ENCODE measurements at regions not wholly inside any gene's neighbourhood (a gene's known extent, or its start where the extent isn't known, plus 50 kb on each side); places are given as distances from the start of the nearest gene placed in this dataset.

GRCh38 chr14:97058589-97058988 is 261.4 kb downstream of the VRK1 start:
- Histone ChIP-seq H4K20me1 (replicated peaks; ENCODE audit: control insufficient read depth, extremely low read depth, insufficient read depth, low read length) (no peaks in the 10 kb centered on the region), H3K36me3 (ENCODE audit: control insufficient read depth in 2 of 2, extremely low read depth in 1 of 2, insufficient read depth in 2 of 2, low read length in 2 of 2) (no peaks in the 10 kb centered on the region), H3K27ac (ENCODE audit: insufficient read depth, low read depth, low read length) (no peak overlapping the region), H3K79me2 (ENCODE audit: control insufficient read depth, insufficient read depth, low read length) (no peaks in the 10 kb centered on the region), H3K4me1 (ENCODE audit: control insufficient read depth, extremely low read depth, insufficient read depth, low read length) (no peaks in the 10 kb centered on the region), H3K9me1 (replicated peaks; ENCODE audit: control insufficient read depth, extremely low read depth, insufficient read depth, low read length) (no peaks in the 10 kb centered on the region), H3K9ac (replicated peaks; ENCODE audit: extremely low read depth, insufficient read depth, low read length) (no peak overlapping the region), H3K4me3 (replicated peaks in 1 of 3; ENCODE audit: insufficient read depth in 1 of 3, low read depth in 1 of 3, low read length in 3 of 3) (no peak overlapping the region), H3K4me2 (ENCODE audit: insufficient read depth, low read length) (no peak overlapping the region), H3K9me3 (replicated peaks; ENCODE audit: control insufficient read depth, insufficient read depth, low read length) (peaks cover 10% of the 10 kb centered on the region), H3K27me3 (ENCODE audit: control insufficient read depth in 2 of 2, insufficient read depth in 2 of 2, low read length in 2 of 2) (no peaks in the 10 kb centered on the region), H2AFZ (ENCODE audit: low read depth, low read length) (no peak overlapping the region)
- ChIA-PET POLR2A (no interaction called here), CTCF (no interaction called here)
- FAIRE-seq (no peak), DNase-seq (ENCODE audit: low read depth, low spot score) (no peak)
- TF ChIP-seq POLR2AphosphoS5 (IDR thresholded peaks at IDR 0.05; ENCODE audit: insufficient read depth, low read depth, low read length), result no peak
- TF ChIP-seq JUN (IDR thresholded peaks at IDR 0.05; ENCODE audit: borderline replicate concordance, insufficient read depth, insufficient read length, low read depth), result no peak
- intact Hi-C loops (cut with micrococcal nuclease) (no loop called here), dilution Hi-C loops (cut with MboI; ENCODE audit: extremely low pct_ligation_motif_present, low sequenced_read_pairs) (no loop called here)
- no TSS peak for BruUV-seq (replicated peaks)

GRCh38 chr14:97061198-97061597 is 264.0 kb downstream of the VRK1 start:
- Histone ChIP-seq H3K36me3 (ENCODE audit: control insufficient read depth in 2 of 2, extremely low read depth in 1 of 2, insufficient read depth in 2 of 2, low read length in 2 of 2) (no peaks in the 10 kb centered on the region), H3K79me2 (ENCODE audit: control insufficient read depth, insufficient read depth, low read length) (no peaks in the 10 kb centered on the region), H4K20me1 (replicated peaks; ENCODE audit: control insufficient read depth, extremely low read depth, insufficient read depth, low read length) (no peaks in the 10 kb centered on the region), H3K9me1 (replicated peaks; ENCODE audit: control insufficient read depth, extremely low read depth, insufficient read depth, low read length) (no peaks in the 10 kb centered on the region), H3K4me3 (replicated peaks in 1 of 3; ENCODE audit: insufficient read depth in 1 of 3, low read depth in 1 of 3, low read length in 3 of 3) (no peak overlapping the region), H3K27me3 (ENCODE audit: control insufficient read depth in 2 of 2, insufficient read depth in 2 of 2, low read length in 2 of 2) (no peaks in the 10 kb centered on the region), H3K27ac (ENCODE audit: insufficient read depth, low read depth, low read length) (no peak overlapping the region), H3K9ac (replicated peaks; ENCODE audit: extremely low read depth, insufficient read depth, low read length) (no peak overlapping the region), H2AFZ (ENCODE audit: low read depth, low read length) (no peak overlapping the region), H3K4me1 (ENCODE audit: control insufficient read depth, extremely low read depth, insufficient read depth, low read length) (no peaks in the 10 kb centered on the region), H3K4me2 (ENCODE audit: insufficient read depth, low read length) (no peak overlapping the region), H3K9me3 (replicated peaks; ENCODE audit: control insufficient read depth, insufficient read depth, low read length) (peaks cover 14% of the 10 kb centered on the region)
- ChIA-PET POLR2A (no interaction called here), CTCF (no interaction called here)
- no peak for TF ChIP-seq JUN (IDR thresholded peaks at IDR 0.05; ENCODE audit: borderline replicate concordance, insufficient read depth, insufficient read length, low read depth)
- no peak for TF ChIP-seq EZH2 (IDR thresholded peaks at IDR 0.05; ENCODE audit: borderline replicate concordance, low read depth, low read length, severe bottlenecking)
- no peak for TF ChIP-seq GATA2 (IDR thresholded peaks at IDR 0.05; ENCODE audit: insufficient read depth, insufficient read length, low read depth, low read length)
- TF ChIP-seq MAX (IDR thresholded peaks at IDR 0.05; ENCODE audit: insufficient read depth, insufficient read length), result no peak
- no peak for TF ChIP-seq CTCF (IDR thresholded peaks at IDR 0.05; ENCODE audit: extremely low read depth in 1 of 2, insufficient read depth in 1 of 2, low read depth in 1 of 2, low read length in 2 of 2)
- no peak for TF ChIP-seq POLR2AphosphoS5 (IDR thresholded peaks at IDR 0.05; ENCODE audit: insufficient read depth, low read depth, low read length)
- TF ChIP-seq FOS (IDR thresholded peaks at IDR 0.05; ENCODE audit: borderline replicate concordance, insufficient read depth, low read length), result no peak
- TF ChIP-seq MYC (IDR thresholded peaks at IDR 0.05; ENCODE audit: low read depth, low read length), result no peak
- TF ChIP-seq POLR2A (IDR thresholded peaks at IDR 0.05; ENCODE audit: low read depth, low read length), result no peak
- BruUV-seq (replicated peaks), result no TSS peak
- intact Hi-C loops (cut with micrococcal nuclease), result no loop called here
- DNase-seq (ENCODE audit: low read depth, low spot score) (no peak), FAIRE-seq (no peak)
- dilution Hi-C loops (cut with MboI; ENCODE audit: extremely low pct_ligation_motif_present, low sequenced_read_pairs), result no loop called here
